ENCODE measurements at regions not wholly inside any gene's neighbourhood (a gene's known extent, or its start where the extent isn't known, plus 50 kb on each side); places are given as distances from the start of the nearest gene placed in this dataset.
"Not testable (repeated sequence)": the region's sequence is repeated elsewhere in the genome, so short reads cannot be mapped to it uniquely, and the experiment has no call there.

- intact Hi-C loops (cut with DNase I, micrococcal nuclease); ATAC-seq (ENCODE audit: poor library complexity); H3K27me3 Mint-ChIP-seq; H3K27ac Mint-ChIP-seq; CTCF ChIA-PET; H3K4me3 ChIP-seq (ENCODE audit: low read length); H3K4me3 Mint-ChIP-seq; H3K27me3 ChIP-seq (ENCODE audit: control insufficient read depth in 1 of 2, insufficient read depth in 2 of 2, low read length in 2 of 2); H3K36me3 ChIP-seq (ENCODE audit: insufficient read depth, low read length); POLR2A ChIA-PET; H3K4me1 ChIP-seq (ENCODE audit: insufficient read depth, low read length); DNase-seq; H3K36me3 Mint-ChIP-seq (ENCODE audit: low read depth); H3K4me1 Mint-ChIP-seq (ENCODE audit: low read depth); H3K27ac ChIP-seq (ENCODE audit: low read depth in 1 of 2, low read length in 2 of 2); H3K9me3 Mint-ChIP-seq; H3K9me3 ChIP-seq (ENCODE audit: control insufficient read depth in 1 of 2, insufficient read depth in 1 of 2, low read length in 2 of 2): not testable (repeated sequence)
These were observed 89.1 kb upstream of the FREM3 start for GRCh38 chr4:143789618-143790017.

- intact Hi-C loops (cut with DNase I, micrococcal nuclease), result no loop called here
- ChIA-PET POLR2A (no interaction called here), CTCF (no interaction called here)
- Mint-ChIP-seq H3K4me1 (ENCODE audit: low read depth) (no peaks in the 10 kb centered on the region), H3K36me3 (ENCODE audit: low read depth) (no peaks in the 10 kb centered on the region), H3K27me3 (no peaks in the 10 kb centered on the region), H3K9me3 (peaks cover 5% of the 10 kb centered on the region), H3K27ac (no peak overlapping the region), H3K4me3 (no peak overlapping the region)
- TF ChIP-seq CTCF (IDR thresholded peaks at IDR 0.05), result no peak
- H3K36me3 ChIP-seq (ENCODE audit: insufficient read depth, low read length), result no peaks in the 10 kb centered on the region
- ATAC-seq (ENCODE audit: poor library complexity), result no peak
- H3K4me1 ChIP-seq (ENCODE audit: insufficient read depth, low read length), result no peaks in the 10 kb centered on the region
- no peak overlapping the region for H3K27ac ChIP-seq (ENCODE audit: low read depth in 1 of 2, low read length in 2 of 2)
- DNase-seq, result no peak
- H3K4me3 ChIP-seq (ENCODE audit: low read length), result no peak overlapping the region
- H3K27me3 ChIP-seq (ENCODE audit: control insufficient read depth in 1 of 2, insufficient read depth in 2 of 2, low read length in 2 of 2), result no peaks in the 10 kb centered on the region
- peaks cover 0 to 6% of the 10 kb centered on the region in 2 experiments for H3K9me3 ChIP-seq (ENCODE audit: control insufficient read depth in 1 of 2, insufficient read depth in 1 of 2, low read length in 2 of 2)
These were observed 84.1 kb upstream of the FREM3 start for GRCh38 chr4:143784567-143784966.

- Mint-ChIP-seq H3K4me1 (ENCODE audit: low read depth) (no peaks in the 10 kb centered on the region), H3K4me3 (no peak overlapping the region), H3K9me3 (peaks cover 5% of the 10 kb centered on the region), H3K36me3 (ENCODE audit: low read depth) (no peaks in the 10 kb centered on the region), H3K27me3 (no peaks in the 10 kb centered on the region), H3K27ac (no peak overlapping the region)
- no peak for ATAC-seq (ENCODE audit: poor library complexity)
- no peak for DNase-seq
- intact Hi-C loops (cut with DNase I, micrococcal nuclease), result no loop called here
- Histone ChIP-seq H3K27me3 (ENCODE audit: control insufficient read depth in 1 of 2, insufficient read depth in 2 of 2, low read length in 2 of 2) (no peaks in the 10 kb centered on the region), H3K4me1 (ENCODE audit: insufficient read depth, low read length) (no peaks in the 10 kb centered on the region), H3K4me3 (ENCODE audit: low read length) (no peak overlapping the region), H3K27ac (ENCODE audit: low read depth in 1 of 2, low read length in 2 of 2) (no peak overlapping the region), H3K9me3 (ENCODE audit: control insufficient read depth in 1 of 2, insufficient read depth in 1 of 2, low read length in 2 of 2) (peaks cover 0 to 6% of the 10 kb centered on the region in 2 experiments), H3K36me3 (ENCODE audit: insufficient read depth, low read length) (no peaks in the 10 kb centered on the region)
- TF ChIP-seq CTCF (IDR thresholded peaks at IDR 0.05), result no peak
- POLR2A ChIA-PET, result no interaction called here
- CTCF ChIA-PET, result interaction anchor here (1.5 kb wide), 1 partner anchor 9 kb away, joined by 4 read pairs; no protein-coding TSS in a partner anchor
These were observed 82.0 kb upstream of the FREM3 start for GRCh38 chr4:143782521-143782920.
